Activated CD8-positive, alpha-beta memory T cell treated with anti-CD3 and anti-CD28 coated beads, Interleukin-2, amount 10 ng/mL, durations not matched to agents 7 days and 5 days (primary cell): ENCODE measurements at regions not wholly inside any gene's neighbourhood (a gene's known extent, or its start where the extent isn't known, plus 50 kb on each side); places are given as distances from the start of the nearest gene placed in this dataset.

ENCODE experiments used
- ATAC-seq: fragments of 150-1000 bp; cut with Tn5 transposase; one replicate; pipeline ENCODE4 v1.10.0; 2021; ENCODE audit warnings: moderate library complexity
- CTCF ChIA-PET: fragments of 350-600 bp; sonication (Branson Sonifier 250); formaldehyde crosslinking; loops from one replicate; lab custom pipeline; 2021; ENCODE audit warnings: antibody characterized with exemption; lab: Charles Lee
- DNase-seq: peaks from one replicate; pipeline ENCODE4 v3.0.0-alpha.2; 2020
- H3K27ac Mint-ChIP-seq: one replicate; pipeline ENCODE4 v1.8.0; 2021; ENCODE audit warnings: mild to moderate bottlenecking, mixed read lengths
- H3K27me3 Mint-ChIP-seq: one replicate; pipeline ENCODE4 v1.8.0; 2021; ENCODE audit warnings: mixed read lengths
- H3K36me3 Mint-ChIP-seq: one replicate; pipeline ENCODE4 v1.8.0; 2021; ENCODE audit warnings: mild to moderate bottlenecking, mixed read lengths
- H3K4me1 Mint-ChIP-seq: one replicate; pipeline ENCODE4 v1.8.0; 2021; ENCODE audit warnings: mixed read lengths
- H3K4me3 Mint-ChIP-seq: one replicate; pipeline ENCODE4 v1.8.0; 2021; ENCODE audit warnings: mild to moderate bottlenecking, moderate library complexity, mixed read lengths
- H3K9me3 Mint-ChIP-seq: one replicate; pipeline ENCODE4 v1.8.0; 2022; ENCODE audit warnings: low read depth, mixed read lengths

GRCh38 chr3:117126460-117126859 lies 416.9 kb downstream of the TUSC7 start:
- H3K4me3 Mint-ChIP-seq = no peak overlapping the region
- H3K36me3 Mint-ChIP-seq = no peaks in the 10 kb centered on the region
- no peaks in the 10 kb centered on the region for H3K27me3 Mint-ChIP-seq
- CTCF ChIA-PET = no interaction called here
- H3K4me1 Mint-ChIP-seq = no peaks in the 10 kb centered on the region
- DNase-seq (no peak), ATAC-seq (no peak)
- H3K9me3 Mint-ChIP-seq = peaks cover 3% of the 10 kb centered on the region
- H3K27ac Mint-ChIP-seq = no peak overlapping the region

GRCh38 chr3:117126946-117127546 lies 417.5 kb downstream of the TUSC7 start:
- Mint-ChIP-seq H3K9me3 (peaks cover 3% of the 10 kb centered on the region), H3K4me3 (no peak overlapping the region), H3K4me1 (no peaks in the 10 kb centered on the region), H3K27ac (no peak overlapping the region), H3K36me3 (no peaks in the 10 kb centered on the region), H3K27me3 (no peaks in the 10 kb centered on the region)
- DNase-seq (no peak), ATAC-seq (no peak)
- CTCF ChIA-PET = no interaction called here

- Mint-ChIP-seq H3K4me3 (no peak overlapping the region), H3K27me3 (no peaks in the 10 kb centered on the region), H3K9me3 (peaks cover 3% of the 10 kb centered on the region), H3K27ac (no peak overlapping the region), H3K36me3 (no peaks in the 10 kb centered on the region), H3K4me1 (no peaks in the 10 kb centered on the region)
- DNase-seq (no peak), ATAC-seq (no peak)
- CTCF ChIA-PET = no interaction called here
These were observed 418.6 kb downstream of the TUSC7 start for GRCh38 chr3:117128133-117128532.

- no peak for DNase-seq
- no peak for ATAC-seq
- CTCF ChIA-PET = no interaction called here
These were observed 419.3 kb downstream of the TUSC7 start for GRCh38 chr3:117128872-117129271.

GRCh38 chr3:117129516-117129915 lies 419.9 kb downstream of the TUSC7 start:
- ATAC-seq = no peak
- no peaks in the 10 kb centered on the region for H3K36me3 Mint-ChIP-seq
- no peak overlapping the region for H3K4me3 Mint-ChIP-seq
- no peak for DNase-seq
- H3K27ac Mint-ChIP-seq = no peak overlapping the region
- H3K9me3 Mint-ChIP-seq = peaks cover 3% of the 10 kb centered on the region
- CTCF ChIA-PET = no interaction called here
- no peaks in the 10 kb centered on the region for H3K4me1 Mint-ChIP-seq
- no peaks in the 10 kb centered on the region for H3K27me3 Mint-ChIP-seq

More at GRCh38 chr3:117128872-117129271, 419.3 kb downstream of the TUSC7 start:
- Mint-ChIP-seq H3K4me3 (no peak overlapping the region), H3K27me3 (no peaks in the 10 kb centered on the region), H3K27ac (no peak overlapping the region), H3K4me1 (no peaks in the 10 kb centered on the region), H3K9me3 (peaks cover 3% of the 10 kb centered on the region), H3K36me3 (no peaks in the 10 kb centered on the region)

- no peak for ATAC-seq
- no peak for DNase-seq
- H3K36me3 Mint-ChIP-seq = no peaks in the 10 kb centered on the region
- H3K4me3 Mint-ChIP-seq = no peak overlapping the region
- H3K9me3 Mint-ChIP-seq = peaks cover 3% of the 10 kb centered on the region
- H3K27me3 Mint-ChIP-seq = no peaks in the 10 kb centered on the region
- H3K4me1 Mint-ChIP-seq = no peaks in the 10 kb centered on the region
- CTCF ChIA-PET = no interaction called here
- H3K27ac Mint-ChIP-seq = no peak overlapping the region
These were observed 420.6 kb downstream of the TUSC7 start for GRCh38 chr3:117130222-117130621.

GRCh38 chr3:117131259-117131658 lies 421.7 kb downstream of the TUSC7 start:
- ATAC-seq (no peak), DNase-seq (no peak)
- Mint-ChIP-seq H3K4me3 (no peak overlapping the region), H3K27ac (no peak overlapping the region), H3K27me3 (no peaks in the 10 kb centered on the region), H3K9me3 (peaks cover 3% of the 10 kb centered on the region), H3K4me1 (no peaks in the 10 kb centered on the region), H3K36me3 (no peaks in the 10 kb centered on the region)
- CTCF ChIA-PET = no interaction called here

- Mint-ChIP-seq H3K4me1 (no peaks in the 10 kb centered on the region), H3K4me3 (no peak overlapping the region), H3K9me3 (no peaks in the 10 kb centered on the region), H3K27ac (no peak overlapping the region), H3K36me3 (no peaks in the 10 kb centered on the region), H3K27me3 (no peaks in the 10 kb centered on the region)
- DNase-seq (no peak), ATAC-seq (no peak)
- CTCF ChIA-PET = no interaction called here
These were observed 423.5 kb downstream of the TUSC7 start for GRCh38 chr3:117133066-117133465.

- no peaks in the 10 kb centered on the region for H3K36me3 Mint-ChIP-seq
- CTCF ChIA-PET = no interaction called here
- ATAC-seq = no peak
- H3K4me1 Mint-ChIP-seq = no peaks in the 10 kb centered on the region
- no peak overlapping the region for H3K27ac Mint-ChIP-seq
- H3K9me3 Mint-ChIP-seq = no peaks in the 10 kb centered on the region
- DNase-seq = no peak
- no peak overlapping the region for H3K4me3 Mint-ChIP-seq
- no peaks in the 10 kb centered on the region for H3K27me3 Mint-ChIP-seq
These were observed 425.6 kb downstream of the TUSC7 start for GRCh38 chr3:117135207-117135606.

GRCh38 chr3:117136003-117136402 lies 426.4 kb downstream of the TUSC7 start:
- CTCF ChIA-PET = no interaction called here
- ATAC-seq (no peak), DNase-seq (no peak)
- no peaks in the 10 kb centered on the region for H3K36me3 Mint-ChIP-seq
- H3K9me3 Mint-ChIP-seq = no peaks in the 10 kb centered on the region
- no peak overlapping the region for H3K27ac Mint-ChIP-seq
- no peak overlapping the region for H3K4me3 Mint-ChIP-seq
- no peaks in the 10 kb centered on the region for H3K27me3 Mint-ChIP-seq
- H3K4me1 Mint-ChIP-seq = no peaks in the 10 kb centered on the region

- Mint-ChIP-seq H3K4me1 (no peaks in the 10 kb centered on the region), H3K27ac (no peak overlapping the region), H3K9me3 (no peaks in the 10 kb centered on the region), H3K36me3 (no peaks in the 10 kb centered on the region), H3K27me3 (no peaks in the 10 kb centered on the region), H3K4me3 (no peak overlapping the region)
- no peak for DNase-seq
- no peak for ATAC-seq
- CTCF ChIA-PET = no interaction called here
These were observed 427.5 kb downstream of the TUSC7 start for GRCh38 chr3:117137065-117137464.

GRCh38 chr3:117139681-117140080 lies 430.1 kb downstream of the TUSC7 start:
- CTCF ChIA-PET = no interaction called here
- no peaks in the 10 kb centered on the region for H3K36me3 Mint-ChIP-seq

GRCh38 chr3:117141812-117142211 lies 432.2 kb downstream of the TUSC7 start:
- ATAC-seq = no peak
- no peak for DNase-seq
- CTCF ChIA-PET = no interaction called here
- no peak overlapping the region for H3K27ac Mint-ChIP-seq
- H3K4me3 Mint-ChIP-seq = no peak overlapping the region
- peaks cover 5% of the 10 kb centered on the region for H3K9me3 Mint-ChIP-seq
- no peaks in the 10 kb centered on the region for H3K27me3 Mint-ChIP-seq
- H3K4me1 Mint-ChIP-seq = no peaks in the 10 kb centered on the region
- no peaks in the 10 kb centered on the region for H3K36me3 Mint-ChIP-seq

More at GRCh38 chr3:117139681-117140080, 430.1 kb downstream of the TUSC7 start:
- H3K9me3 Mint-ChIP-seq = peaks cover 5% of the 10 kb centered on the region
- no peak overlapping the region for H3K27ac Mint-ChIP-seq
- ATAC-seq (no peak), DNase-seq (no peak)
- H3K27me3 Mint-ChIP-seq = no peaks in the 10 kb centered on the region
- H3K4me3 Mint-ChIP-seq = no peak overlapping the region
- no peaks in the 10 kb centered on the region for H3K4me1 Mint-ChIP-seq

GRCh38 chr3:117144853-117145252 lies 435.3 kb downstream of the TUSC7 start:
- H3K4me1 Mint-ChIP-seq = no peaks in the 10 kb centered on the region
- peaks cover 5% of the 10 kb centered on the region for H3K9me3 Mint-ChIP-seq
- no peaks in the 10 kb centered on the region for H3K36me3 Mint-ChIP-seq
- H3K27me3 Mint-ChIP-seq = no peaks in the 10 kb centered on the region
- ATAC-seq = no peak
- H3K4me3 Mint-ChIP-seq = no peak overlapping the region
- CTCF ChIA-PET = no interaction called here
- no peak overlapping the region for H3K27ac Mint-ChIP-seq
- DNase-seq = no peak

GRCh38 chr3:117145677-117146076 lies 436.1 kb downstream of the TUSC7 start:
- H3K27ac Mint-ChIP-seq = no peak overlapping the region
- no peaks in the 10 kb centered on the region for H3K4me1 Mint-ChIP-seq
- no peak overlapping the region for H3K4me3 Mint-ChIP-seq
- ATAC-seq (no peak), DNase-seq (no peak)
- CTCF ChIA-PET = no interaction called here
- H3K9me3 Mint-ChIP-seq = peaks cover 5% of the 10 kb centered on the region
- H3K27me3 Mint-ChIP-seq = no peaks in the 10 kb centered on the region
- no peaks in the 10 kb centered on the region for H3K36me3 Mint-ChIP-seq
